ENCODE measurements at regions not wholly inside any gene's neighbourhood (a gene's known extent, or its start where the extent isn't known, plus 50 kb on each side); places are given as distances from the start of the nearest gene placed in this dataset.
"Not testable (repeated sequence)": the region's sequence is repeated elsewhere in the genome, so short reads cannot be mapped to it uniquely, and the experiment has no call there.

DNA sequence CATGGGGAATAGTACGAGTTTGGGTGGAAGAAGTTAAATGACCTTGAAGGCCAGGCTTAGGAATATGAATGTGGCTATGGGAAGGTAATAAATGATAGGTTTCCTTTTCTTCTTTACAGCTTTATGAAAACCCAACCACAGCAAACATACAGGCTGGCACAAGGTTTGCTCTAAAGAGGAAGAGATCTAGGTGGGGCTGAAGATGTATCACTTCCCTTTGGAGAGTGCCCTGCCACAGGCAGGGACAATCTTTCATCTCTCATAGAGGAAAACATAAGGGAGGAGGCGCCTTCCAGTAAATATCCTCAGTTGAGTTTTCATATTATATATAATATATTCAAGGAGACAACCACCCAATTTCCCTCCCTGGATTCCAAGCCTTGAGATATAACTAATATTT lies 72.9 kb upstream of the FRMD6 start:
- H3K27me3 Mint-ChIP-seq: peaks cover 45% of the 10 kb centered on the region
- H3K36me3 Mint-ChIP-seq: no peaks in the 10 kb centered on the region
- no peak for DNase-seq
- POLR2A ChIA-PET: no interaction called here
- no peak overlapping the region for H3K4me3 Mint-ChIP-seq
- H3K9me3 Mint-ChIP-seq: no peaks in the 10 kb centered on the region
- H3K4me1 Mint-ChIP-seq: peaks cover 5% of the 10 kb centered on the region
- no peak for ATAC-seq (ENCODE audit: low read depth)
- H3K27ac Mint-ChIP-seq: no peak overlapping the region

DNA sequence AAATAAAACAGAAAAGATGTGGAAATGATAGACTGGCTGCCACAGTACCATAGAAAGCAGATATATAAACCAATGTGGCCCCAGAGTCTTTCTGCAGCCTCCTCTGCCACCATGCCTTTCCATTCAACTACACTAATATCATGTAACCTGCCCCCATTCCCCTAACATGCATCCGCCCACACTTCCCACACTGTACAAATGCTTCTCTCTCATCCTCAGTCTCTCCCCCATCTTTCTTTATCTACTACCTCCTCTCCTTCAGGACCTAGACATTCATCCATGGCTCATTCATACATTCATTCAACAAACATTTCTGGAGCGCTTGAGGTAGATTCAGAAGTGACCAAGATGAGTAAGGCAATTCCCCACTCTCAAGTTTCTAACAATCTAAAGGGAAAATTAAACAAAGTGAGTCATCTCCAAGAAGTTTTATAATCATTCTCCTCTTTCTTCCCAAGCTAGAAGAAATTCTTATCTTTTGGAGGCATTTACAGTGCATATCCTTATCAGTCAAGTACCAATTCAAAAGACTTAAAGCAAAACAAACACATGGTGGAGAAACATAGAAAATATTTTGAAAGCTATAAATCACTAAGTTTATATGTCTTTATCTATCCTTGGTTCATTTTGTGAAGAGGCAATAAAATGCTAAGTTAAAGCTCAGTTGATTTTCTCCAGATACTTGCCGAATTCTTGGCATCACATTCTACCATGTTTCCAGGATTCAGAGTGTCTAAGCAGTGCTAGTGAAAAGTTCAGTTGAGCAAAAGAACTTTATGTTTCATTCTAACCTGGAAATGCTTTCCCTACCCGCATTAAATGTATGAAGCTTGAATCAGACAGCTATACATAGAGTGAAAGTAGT lies 70.5 kb upstream of the FRMD6 start:
- Mint-ChIP-seq H3K27ac (no peak overlapping the region), H3K4me3 (no peak overlapping the region), H3K36me3 (no peaks in the 10 kb centered on the region), H3K9me3 (no peaks in the 10 kb centered on the region), H3K4me1 (no peaks in the 10 kb centered on the region), H3K27me3 (peaks cover 31% of the 10 kb centered on the region)
- no peak for ATAC-seq (ENCODE audit: low read depth)
- POLR2A ChIA-PET: no interaction called here
- no peak for DNase-seq

DNA sequence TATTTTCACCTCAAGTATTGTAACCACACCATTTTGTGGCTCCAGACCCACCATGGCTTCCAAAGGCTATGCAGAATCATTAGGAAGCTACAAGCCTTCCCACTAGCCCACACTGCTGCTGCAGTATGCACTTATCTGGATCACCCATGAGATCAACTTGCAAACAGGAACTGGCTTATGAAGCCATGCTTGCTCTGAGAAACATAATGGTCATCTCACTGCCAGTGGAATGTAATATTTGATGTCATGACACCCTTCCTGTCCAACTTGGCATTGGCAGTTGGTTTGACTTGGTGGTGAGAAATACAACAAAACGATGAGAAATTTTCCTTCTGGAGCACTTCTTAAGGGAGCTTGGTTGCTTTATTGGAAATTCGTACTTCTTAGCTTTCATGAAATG lies 69.3 kb upstream of the FRMD6 start:
- DNase-seq: no peak
- Mint-ChIP-seq H3K27me3 (peaks cover 27% of the 10 kb centered on the region), H3K36me3 (no peaks in the 10 kb centered on the region), H3K4me3 (no peak overlapping the region), H3K4me1 (no peaks in the 10 kb centered on the region), H3K27ac (no peak overlapping the region), H3K9me3 (no peaks in the 10 kb centered on the region)
- POLR2A ChIA-PET: no interaction called here
- no peak for ATAC-seq (ENCODE audit: low read depth)

DNA sequence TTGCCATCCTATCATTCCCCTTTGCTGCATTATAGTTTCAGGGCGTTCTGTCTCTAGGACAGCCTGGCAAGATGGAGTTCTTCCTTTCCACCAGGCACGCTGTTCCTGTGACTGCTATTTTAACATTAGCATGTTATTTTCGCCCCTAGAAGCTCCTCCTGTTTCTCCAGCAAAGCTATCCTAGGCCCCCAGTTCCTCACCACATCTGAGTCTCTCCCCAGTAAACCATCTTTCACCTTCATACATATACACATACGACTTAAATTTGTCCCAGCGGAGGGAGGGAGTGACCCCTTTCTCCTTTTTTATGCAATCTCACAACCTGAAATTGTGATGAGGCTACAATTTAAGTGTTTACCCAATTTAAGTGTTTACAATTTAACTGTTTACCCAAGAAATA lies 66.7 kb upstream of the FRMD6 start:
- Mint-ChIP-seq H3K36me3 (no peaks in the 10 kb centered on the region), H3K4me3 (no peak overlapping the region), H3K4me1 (no peaks in the 10 kb centered on the region), H3K9me3 (no peaks in the 10 kb centered on the region), H3K27me3 (peaks cover 20% of the 10 kb centered on the region), H3K27ac (no peak overlapping the region)
- DNase-seq (no peak), ATAC-seq (ENCODE audit: low read depth) (no peak)
- POLR2A ChIA-PET: no interaction called here

DNA sequence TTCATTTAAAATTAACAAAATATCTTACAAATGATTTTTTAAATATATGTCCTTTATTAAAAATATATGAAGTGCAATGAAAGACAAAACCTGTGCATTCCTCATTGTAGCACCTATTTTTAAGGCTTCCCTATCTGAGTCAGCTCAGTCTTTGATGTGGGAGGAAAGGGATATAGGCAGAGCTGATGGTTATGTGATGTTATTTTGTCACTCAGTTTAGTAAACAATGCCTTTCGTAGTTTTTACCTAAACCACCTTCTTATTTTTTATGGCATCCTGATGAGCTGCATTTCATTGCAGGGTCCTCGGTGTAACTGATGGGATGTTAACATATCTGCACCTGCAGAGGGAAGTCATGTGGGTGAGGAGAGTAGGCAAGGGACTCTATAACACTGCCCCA lies 58.9 kb upstream of the FRMD6 start:
- Mint-ChIP-seq H3K4me3 (no peak overlapping the region), H3K4me1 (peaks cover 10% of the 10 kb centered on the region)

DNA sequence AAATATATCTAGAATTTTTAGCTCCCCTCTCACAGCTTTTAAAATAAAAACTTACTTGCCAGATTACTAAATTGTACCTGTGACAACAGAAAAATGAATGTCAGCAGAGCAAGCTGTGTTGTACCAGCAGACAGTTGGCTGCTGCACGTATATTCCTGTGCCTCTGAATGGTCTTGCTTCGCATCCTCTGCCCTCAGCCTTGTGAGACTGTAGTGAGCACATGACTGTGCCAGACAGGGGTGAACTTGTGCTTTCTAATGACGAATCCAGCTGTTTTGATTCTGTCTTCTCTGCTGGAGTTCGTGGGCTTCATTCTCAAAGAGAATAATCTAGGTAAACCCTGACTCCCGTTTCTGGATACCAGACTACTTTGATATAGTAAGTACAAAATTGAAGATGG lies 58.3 kb upstream of the FRMD6 start:
- no peaks in the 10 kb centered on the region for H3K9me3 Mint-ChIP-seq
- H3K4me1 Mint-ChIP-seq: peaks cover 10% of the 10 kb centered on the region
- no peaks in the 10 kb centered on the region for H3K36me3 Mint-ChIP-seq
- POLR2A ChIA-PET: no interaction called here
- DNase-seq (no peak), ATAC-seq (ENCODE audit: low read depth) (no peak)
- H3K27ac Mint-ChIP-seq: no peak overlapping the region
- peaks cover 22% of the 10 kb centered on the region for H3K27me3 Mint-ChIP-seq
- no peak overlapping the region for H3K4me3 Mint-ChIP-seq

More for the DNA sequence above, 58.9 kb upstream of the FRMD6 start:
- Mint-ChIP-seq H3K36me3 (no peaks in the 10 kb centered on the region), H3K9me3 (no peaks in the 10 kb centered on the region), H3K27ac (no peak overlapping the region), H3K27me3 (peaks cover 20% of the 10 kb centered on the region)
- DNase-seq: no peak
- POLR2A ChIA-PET: no interaction called here
- peak; percentile 65 for ATAC-seq (ENCODE audit: low read depth)

DNA sequence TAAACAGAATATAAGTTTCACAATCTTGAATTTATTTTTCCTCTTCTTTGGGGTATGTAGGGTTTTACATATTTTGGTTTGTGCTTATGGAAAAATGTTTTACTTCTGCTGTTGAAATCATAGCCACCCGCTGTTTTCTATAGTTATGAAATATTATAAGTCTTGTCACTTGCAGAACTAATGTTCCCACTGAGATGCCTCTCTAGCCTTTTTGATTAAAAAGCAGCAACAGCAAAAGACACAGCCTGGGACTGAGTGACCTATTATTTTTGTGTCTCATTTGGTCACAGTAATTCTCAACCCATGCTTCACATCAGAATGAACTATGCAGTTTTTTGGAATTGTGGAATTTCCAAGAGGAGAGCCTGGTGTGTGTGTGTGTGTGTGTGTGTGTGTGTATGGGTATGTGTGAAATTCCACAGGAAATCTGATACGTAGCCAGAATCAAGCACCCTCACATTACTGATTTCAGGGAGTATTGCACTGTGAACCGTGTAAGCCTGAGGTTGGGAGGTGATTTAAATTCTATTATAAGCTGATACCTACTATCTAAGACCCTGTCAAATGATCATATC lies 55.7 kb upstream of the FRMD6 start:
- Mint-ChIP-seq H3K4me3 (no peak overlapping the region), H3K9me3 (no peaks in the 10 kb centered on the region), H3K4me1 (peaks cover 10% of the 10 kb centered on the region), H3K27me3 (peaks cover 28% of the 10 kb centered on the region), H3K36me3 (no peaks in the 10 kb centered on the region), H3K27ac (no peak overlapping the region)
- POLR2A ChIA-PET: no interaction called here
- no peak for DNase-seq
- ATAC-seq (ENCODE audit: low read depth): no peak

DNA sequence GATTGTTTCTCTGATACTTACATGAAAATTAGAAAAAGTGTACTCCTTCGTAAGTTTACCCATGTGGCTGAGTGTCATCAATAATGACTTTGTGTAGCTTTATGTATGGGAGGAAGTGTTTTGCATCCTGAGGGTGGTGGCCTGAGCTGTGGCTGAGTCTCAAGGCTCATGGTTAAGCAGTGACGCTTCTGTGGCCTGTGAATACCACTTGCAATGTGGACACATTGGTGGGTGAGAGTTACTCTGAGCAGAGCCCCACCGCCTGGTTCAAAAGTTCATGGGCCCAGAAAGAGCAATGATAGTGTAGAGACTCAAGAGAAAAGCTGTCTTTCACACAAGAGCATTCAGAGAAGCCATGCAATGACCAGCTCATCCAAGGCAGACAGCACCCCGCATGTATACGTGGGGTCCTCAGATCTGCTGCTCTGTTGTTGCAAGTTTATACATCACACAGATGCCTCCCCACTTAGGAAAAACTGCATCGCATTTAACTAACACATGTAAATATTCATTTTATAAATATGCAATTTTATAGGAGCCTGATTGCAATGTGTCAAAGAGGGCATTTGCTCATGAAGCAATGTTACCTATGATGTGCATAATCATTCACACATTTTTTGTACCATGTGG lies 55.1 kb upstream of the FRMD6 start:
- POLR2A ChIA-PET: no interaction called here
- no peaks in the 10 kb centered on the region for H3K9me3 Mint-ChIP-seq
- no peak overlapping the region for H3K27ac Mint-ChIP-seq
- peaks cover 10% of the 10 kb centered on the region for H3K4me1 Mint-ChIP-seq
- H3K4me3 Mint-ChIP-seq: no peak overlapping the region
- DNase-seq: no peak
- ATAC-seq (ENCODE audit: low read depth): no peak
- peaks cover 26% of the 10 kb centered on the region for H3K27me3 Mint-ChIP-seq
- H3K36me3 Mint-ChIP-seq: no peaks in the 10 kb centered on the region

DNA sequence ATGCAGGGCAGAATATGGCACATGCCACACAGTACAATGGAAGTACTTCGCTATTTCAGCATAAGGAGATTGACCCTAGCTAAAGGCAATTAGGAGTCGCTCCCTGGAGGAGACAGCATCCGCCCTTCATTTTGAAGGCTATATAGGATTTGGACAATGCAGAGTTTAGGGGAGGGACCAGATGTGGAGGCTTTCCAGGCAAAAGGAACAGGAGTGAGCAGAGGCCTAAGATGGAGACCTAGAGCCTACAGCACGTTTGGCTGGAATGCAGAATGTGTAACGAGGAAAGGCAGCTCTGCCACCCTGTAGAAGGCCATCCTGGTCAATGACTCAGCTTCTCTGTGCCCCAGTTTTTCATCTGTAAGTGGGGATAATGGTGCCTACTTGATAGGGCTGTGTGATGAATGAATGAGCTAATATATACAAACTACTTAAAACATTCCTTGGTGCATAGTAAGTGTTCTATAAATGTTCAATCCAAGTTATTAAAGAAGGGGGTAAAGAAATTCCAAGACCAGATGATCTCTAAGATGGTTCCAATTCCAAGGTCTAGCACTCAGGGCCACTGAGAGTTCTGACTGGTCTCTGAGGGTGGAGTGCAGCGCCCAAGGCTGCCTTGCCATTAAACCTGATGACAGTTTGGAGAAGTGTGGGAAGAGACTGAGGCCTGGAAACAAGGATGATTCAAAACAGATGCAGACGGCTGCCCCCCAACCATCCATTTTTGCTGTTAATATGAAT lies 54.3 kb upstream of the FRMD6 start:
- POLR2A ChIA-PET: interaction anchor here (0.5 kb wide), 1 partner anchor 536 kb away, joined by 3 read pairs; no protein-coding TSS in a partner anchor
- DNase-seq: no peak
- Mint-ChIP-seq H3K9me3 (no peaks in the 10 kb centered on the region), H3K36me3 (no peaks in the 10 kb centered on the region), H3K27ac (no peak overlapping the region), H3K4me3 (no peak overlapping the region), H3K4me1 (peaks cover 10% of the 10 kb centered on the region), H3K27me3 (peaks cover 27% of the 10 kb centered on the region)
- no peak for ATAC-seq (ENCODE audit: low read depth)

DNA sequence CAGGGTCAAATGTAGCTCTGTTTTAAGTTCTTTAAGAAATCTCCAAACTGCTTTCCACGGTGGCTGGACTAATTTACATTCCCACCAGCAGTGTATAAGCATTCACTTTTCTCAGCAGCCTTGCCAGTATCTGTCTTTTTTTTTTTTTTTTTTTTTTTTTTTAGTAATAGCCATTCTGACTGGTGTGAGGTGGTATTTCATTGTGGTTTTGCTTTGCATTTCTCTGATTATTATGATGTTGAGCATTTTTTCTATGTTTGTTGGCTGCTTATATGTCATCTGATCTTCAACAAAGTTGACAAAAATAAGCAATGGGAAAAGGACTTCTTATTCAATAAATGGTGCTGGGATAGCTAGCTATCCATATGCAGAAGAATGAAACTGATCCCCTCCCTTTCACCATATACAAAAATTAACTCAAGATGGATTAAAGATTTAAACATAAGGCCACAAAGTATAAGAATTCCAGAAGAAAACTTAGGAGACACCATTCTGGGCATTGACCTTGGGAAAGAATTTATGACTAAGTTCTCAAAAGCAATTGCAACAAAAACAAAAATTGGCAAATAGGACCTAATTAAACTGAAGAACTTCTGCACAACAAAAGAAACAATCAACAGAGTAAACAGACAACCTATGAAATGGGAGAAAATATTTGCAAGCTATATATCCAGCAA lies 52.6 kb upstream of the FRMD6 start:
- not testable (repeated sequence) for H3K36me3 Mint-ChIP-seq; H3K4me3 Mint-ChIP-seq; ATAC-seq (ENCODE audit: low read depth); H3K27ac Mint-ChIP-seq; H3K9me3 Mint-ChIP-seq; H3K4me1 Mint-ChIP-seq; DNase-seq
- H3K27me3 Mint-ChIP-seq: peaks cover 33% of the 10 kb centered on the region
- POLR2A ChIA-PET: interaction anchor here (0.7 kb wide), 1 partner anchor 8 kb away, joined by 6 read pairs; no protein-coding TSS in a partner anchor

DNA sequence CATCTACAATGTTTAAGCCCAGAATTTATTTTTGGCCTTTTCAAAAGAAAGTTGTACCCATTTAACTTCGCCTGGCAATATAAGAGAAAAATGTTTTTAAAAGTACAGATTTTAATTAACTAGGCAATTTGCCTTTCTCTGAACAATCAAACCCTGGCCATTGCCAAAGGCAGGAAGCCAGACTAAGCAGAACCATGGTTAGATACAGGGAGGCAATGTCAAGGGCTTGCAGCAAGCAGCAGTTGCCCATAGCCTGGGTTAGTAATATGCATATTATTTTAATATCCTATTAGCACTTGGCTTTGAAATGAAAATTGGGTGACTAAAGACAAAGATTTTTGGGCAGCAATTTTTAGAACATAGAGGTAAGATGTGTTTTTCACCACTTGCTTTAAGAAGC lies 51.1 kb upstream of the FRMD6 start:
- POLR2A ChIA-PET: no interaction called here
- Mint-ChIP-seq H3K4me3 (no peak overlapping the region), H3K4me1 (peaks cover 4% of the 10 kb centered on the region), H3K36me3 (no peaks in the 10 kb centered on the region), H3K27me3 (peaks cover 33% of the 10 kb centered on the region), H3K27ac (no peak overlapping the region), H3K9me3 (no peaks in the 10 kb centered on the region)
- ATAC-seq (ENCODE audit: low read depth) (no peak), DNase-seq (no peak)

Measured in activated naive CD8-positive, alpha-beta T cell treated with anti-CD3 and anti-CD28 coated beads, Interleukin-2, amount 10 ng/mL, durations not matched to agents 7 days and 5 days (primary cell).